Ascending aorta (tissue), 2 donors: ENCODE measurements at regions not wholly inside any gene's neighbourhood (a gene's known extent, or its start where the extent isn't known, plus 50 kb on each side); places are given as distances from the start of the nearest gene placed in this dataset.
A peak's percentile ranks its signal among the peaks of the same experiment; 100 is the strongest.

Experiments used
- DNase-seq, 2 donors: peaks; one replicate each; pipeline ENCODE4 v3.0.0-alpha.2; 2019; ENCODE audit warnings: low spot score in 2 of 2
- H3K27ac ChIP-seq, 2 donors: fragments of 200-600 bp; sonication (generic); one replicate each; pipeline ENCODE4 v1.5.1; 2016 to 2017; ENCODE audit warnings: mild to moderate bottlenecking in 1 of 2
- H3K27me3 ChIP-seq: fragments of 200-600 bp; sonication (generic); one replicate; pipeline ENCODE4 v1.5.1; 2017
- H3K36me3 ChIP-seq, 2 donors: fragments of 200-600 bp; sonication (generic); one replicate each; pipeline ENCODE4 v1.5.1; 2016
- H3K4me1 ChIP-seq, 2 donors: fragments of 200-600 bp; sonication (generic); one replicate each; pipeline ENCODE4 v1.5.1; 2016 to 2017; ENCODE audit warnings: mild to moderate bottlenecking in 1 of 2
- H3K4me3 ChIP-seq, 2 donors: fragments of 200-600 bp; sonication (generic); one replicate each; pipeline ENCODE4 v1.5.1; 2016 to 2017; ENCODE audit warnings: mild to moderate bottlenecking in 1 of 2
- H3K9me3 ChIP-seq, 2 donors: fragments of 200-600 bp; sonication (generic); one replicate each; pipeline ENCODE4 v1.5.1; 2016
- CTCF ChIP-seq, 3 experiments: fragments of 200-600 bp in 2 of 3; fragments of 450-650 bp in 1 of 3; sonication (generic) in 2 of 3; IDR thresholded peaks; one replicate each; pipeline ENCODE4 v1.5.1; 2016 to 2019; ENCODE audit warnings: antibody characterized with exemption in 3 of 3, mild to moderate bottlenecking in 1 of 3, moderate library complexity in 1 of 3
- intact Hi-C: fragments of 100-400 bp; cut with DNase I; formaldehyde crosslinking; loops from one replicate; pipeline ENCODE4 v1.15.1; 2023

- TF ChIP-seq CTCF (IDR thresholded peaks at IDR 0.05) = no peak
- intact Hi-C loops = no loop called here
- Histone ChIP-seq H3K27me3 (no peaks in the 10 kb centered on the region), H3K36me3 (no peaks in the 10 kb centered on the region), H3K9me3 (no peaks in the 10 kb centered on the region), H3K27ac (peak overlapping the region; percentile 3 to 26), H3K4me1 (peaks cover 0 to 8% of the 10 kb centered on the region in 2 donors), H3K4me3 (no peak overlapping the region)
- no peak for DNase-seq
Measured at GRCh38 chr10:64067009-64067606, 545.9 kb downstream of the REEP3 start.

- H3K27me3 ChIP-seq = no peaks in the 10 kb centered on the region
- no peaks in the 10 kb centered on the region for H3K36me3 ChIP-seq
- H3K4me1 ChIP-seq = peaks cover 0 to 8% of the 10 kb centered on the region in 2 donors
- TF ChIP-seq CTCF (IDR thresholded peaks at IDR 0.05) = no peak
- H3K27ac ChIP-seq = no peak overlapping the region
- no peak overlapping the region for H3K4me3 ChIP-seq
- H3K9me3 ChIP-seq = no peaks in the 10 kb centered on the region
- DNase-seq = no peak
- intact Hi-C loops = no loop called here
Measured at GRCh38 chr10:64067859-64068258, 546.7 kb downstream of the REEP3 start.

DNA sequence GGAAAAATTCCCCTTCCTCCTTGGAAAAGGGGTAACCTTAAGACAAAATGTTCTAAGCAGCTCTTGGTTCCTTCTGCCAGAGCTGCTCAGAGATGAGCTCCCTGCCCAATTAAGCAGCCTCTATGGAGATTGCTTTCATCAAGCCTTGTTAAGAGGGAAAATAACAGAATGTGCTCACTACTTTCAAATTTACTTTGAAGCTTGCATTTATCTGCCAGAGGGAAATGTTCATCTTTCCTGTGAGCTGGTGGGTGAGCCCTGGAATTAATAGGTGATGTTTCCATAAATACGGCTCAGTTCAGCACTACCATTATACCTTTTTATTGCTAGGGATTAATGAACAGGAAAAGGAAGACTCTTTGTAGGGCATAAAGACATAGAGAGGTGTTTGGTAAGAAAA is 549.0 kb downstream of the REEP3 start:
- no peak for TF ChIP-seq CTCF (IDR thresholded peaks at IDR 0.05)
- Histone ChIP-seq H3K4me3 (no peak overlapping the region), H3K9me3 (no peaks in the 10 kb centered on the region), H3K36me3 (no peaks in the 10 kb centered on the region), H3K4me1 (peaks cover 0 to 8% of the 10 kb centered on the region in 2 donors), H3K27me3 (no peaks in the 10 kb centered on the region), H3K27ac (no peak overlapping the region)
- intact Hi-C loops = no loop called here
- DNase-seq = no peak

DNA sequence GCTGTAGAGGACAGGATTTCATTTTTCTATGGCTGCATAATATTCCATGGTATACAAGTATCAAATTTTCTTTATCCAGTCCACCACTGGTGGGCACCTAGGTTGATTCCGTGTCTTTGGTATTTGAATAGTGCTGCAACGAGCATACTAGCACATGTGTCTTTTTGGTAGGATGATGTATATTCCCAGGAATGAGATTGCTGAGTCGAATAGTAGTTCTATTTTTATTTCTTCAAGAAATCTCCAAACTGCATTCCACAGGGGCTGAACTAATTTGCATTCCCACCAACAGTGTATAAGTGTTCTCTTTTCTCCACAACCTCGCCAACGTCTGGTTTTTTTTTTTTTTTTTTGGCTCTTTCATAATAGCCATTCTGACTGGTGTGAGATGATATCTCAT is 550.0 kb downstream of the REEP3 start:
- no peak overlapping the region for H3K4me3 ChIP-seq
- no peak overlapping the region for H3K27ac ChIP-seq
- H3K9me3 ChIP-seq = no peaks in the 10 kb centered on the region
- TF ChIP-seq CTCF (IDR thresholded peaks at IDR 0.05) = no peak
- H3K27me3 ChIP-seq = no peaks in the 10 kb centered on the region
- no peaks in the 10 kb centered on the region for H3K36me3 ChIP-seq
- DNase-seq = no peak
- peaks cover 0 to 8% of the 10 kb centered on the region in 2 donors for H3K4me1 ChIP-seq
- intact Hi-C loops = no loop called here

DNA sequence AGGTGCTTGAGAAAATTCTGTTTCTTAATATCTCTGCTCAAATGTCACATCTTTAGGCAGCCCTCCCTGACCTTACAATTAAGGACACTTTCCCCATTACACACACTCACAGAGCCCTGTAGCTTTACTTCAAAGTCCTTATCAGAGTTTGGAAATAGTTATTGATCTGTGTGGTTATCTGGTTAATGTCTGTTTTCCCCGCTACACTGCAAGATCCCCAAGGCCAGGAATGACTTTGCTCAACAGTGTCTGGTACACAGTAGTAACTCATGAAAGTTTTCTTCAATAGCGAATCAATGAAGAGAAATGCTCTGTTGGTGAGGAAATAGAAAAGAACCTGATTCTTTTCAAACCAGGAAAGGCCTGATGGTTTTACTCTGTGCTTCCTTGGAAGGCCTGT is 554.4 kb downstream of the REEP3 start:
- Histone ChIP-seq H3K27ac (no peak overlapping the region), H3K4me1 (no peaks in the 10 kb centered on the region), H3K36me3 (no peaks in the 10 kb centered on the region), H3K9me3 (no peaks in the 10 kb centered on the region), H3K4me3 (no peak overlapping the region), H3K27me3 (no peaks in the 10 kb centered on the region)
- no peak for TF ChIP-seq CTCF (IDR thresholded peaks at IDR 0.05)
- intact Hi-C loops = no loop called here
- DNase-seq = no peak
